Fibroblast of skin of right quadriceps (primary cell): ENCODE measurements at regions not wholly inside any gene's neighbourhood (a gene's known extent, or its start where the extent isn't known, plus 50 kb on each side); places are given as distances from the start of the nearest gene placed in this dataset.
"Not testable (repeated sequence)": the region's sequence is repeated elsewhere in the genome, so short reads cannot be mapped to it uniquely, and the experiment has no call there.

Source experiments
- DNase-seq: peaks from one replicate; pipeline ENCODE4 v3.0.0-alpha.2; 2013

GRCh38 chr9:71268871-71269635 is 147.6 kb upstream of the TRPM3 start:
- DNase-seq = no peak

- no peak for DNase-seq
Measured at GRCh38 chr9:71263451-71263850, 142.0 kb upstream of the TRPM3 start.

DNA sequence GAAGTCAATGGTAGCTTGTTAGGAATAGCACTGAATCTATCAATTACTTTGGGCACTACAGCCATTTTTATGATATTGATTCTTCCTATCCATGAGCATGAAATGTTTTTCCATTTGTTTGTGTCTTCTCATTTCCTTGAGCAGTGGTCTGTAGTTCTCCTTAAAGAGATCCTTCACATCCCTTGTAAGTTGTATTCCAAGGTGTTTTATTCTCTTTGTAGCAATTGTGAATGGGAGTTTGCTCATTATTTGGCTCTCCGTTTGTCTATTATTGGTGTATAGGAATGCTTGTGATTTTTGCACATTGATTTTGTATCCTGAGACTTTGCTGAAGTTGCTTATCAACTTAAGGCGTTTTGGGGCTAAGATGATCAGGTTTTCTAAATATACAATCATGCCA is 139.0 kb upstream of the TRPM3 start:
- not testable (repeated sequence) for DNase-seq

- DNase-seq = no peak
Measured at GRCh38 chr9:71254592-71255277, 133.3 kb upstream of the TRPM3 start.

DNA sequence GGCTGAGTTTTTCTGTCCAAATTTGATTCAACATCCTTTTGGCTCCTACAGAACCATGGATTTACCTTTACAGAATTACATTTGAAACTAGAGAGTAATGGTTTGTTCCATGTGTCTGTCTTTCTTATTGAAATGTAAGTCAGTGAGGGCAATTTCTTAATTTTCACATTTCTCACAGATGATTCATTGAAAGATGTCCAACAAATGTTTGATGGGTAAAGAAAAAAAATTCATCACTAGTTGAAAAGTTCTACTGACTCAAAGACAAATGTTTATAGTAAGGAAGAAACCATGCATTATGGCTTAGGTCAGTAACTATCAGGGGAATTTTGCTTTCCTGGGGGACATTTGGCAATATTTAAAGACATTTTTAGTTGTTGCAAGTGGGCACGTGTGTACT is 131.6 kb upstream of the TRPM3 start:
- DNase-seq = peak; percentile 31

DNA sequence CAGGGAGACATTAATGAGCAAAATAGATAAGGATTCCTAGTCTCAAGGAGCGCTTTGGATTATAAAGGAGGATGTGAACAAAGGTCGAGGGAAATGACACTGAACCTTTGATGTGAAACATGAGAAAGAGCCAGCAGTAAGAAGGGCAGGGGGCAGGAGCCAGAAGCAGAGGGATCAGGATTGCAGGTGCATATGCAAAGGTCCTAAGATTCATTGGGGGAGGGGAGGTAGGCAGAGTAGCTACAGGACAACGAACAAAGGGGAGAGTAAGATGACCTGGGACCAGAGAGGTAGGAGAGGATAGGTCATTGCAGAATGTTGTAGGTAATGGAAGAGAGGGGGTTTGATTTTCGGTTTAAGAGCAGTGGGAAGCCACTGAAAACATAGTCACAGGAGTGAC is 129.2 kb upstream of the TRPM3 start:
- no peak for DNase-seq

- DNase-seq = peak; percentile 62
Measured at GRCh38 chr9:71249729-71250317, 128.4 kb upstream of the TRPM3 start.

- DNase-seq = no peak
Measured at GRCh38 chr9:71245651-71246050, 124.2 kb upstream of the TRPM3 start.

GRCh38 chr9:71243951-71244350 is 122.5 kb upstream of the TRPM3 start:
- no peak for DNase-seq

- DNase-seq = no peak
Measured at GRCh38 chr9:71242081-71242480, 120.7 kb upstream of the TRPM3 start.

- DNase-seq = no peak
Measured at GRCh38 chr9:71237051-71237450, 115.6 kb upstream of the TRPM3 start.

GRCh38 chr9:71233646-71234045 is 112.2 kb upstream of the TRPM3 start:
- DNase-seq = no peak

DNA sequence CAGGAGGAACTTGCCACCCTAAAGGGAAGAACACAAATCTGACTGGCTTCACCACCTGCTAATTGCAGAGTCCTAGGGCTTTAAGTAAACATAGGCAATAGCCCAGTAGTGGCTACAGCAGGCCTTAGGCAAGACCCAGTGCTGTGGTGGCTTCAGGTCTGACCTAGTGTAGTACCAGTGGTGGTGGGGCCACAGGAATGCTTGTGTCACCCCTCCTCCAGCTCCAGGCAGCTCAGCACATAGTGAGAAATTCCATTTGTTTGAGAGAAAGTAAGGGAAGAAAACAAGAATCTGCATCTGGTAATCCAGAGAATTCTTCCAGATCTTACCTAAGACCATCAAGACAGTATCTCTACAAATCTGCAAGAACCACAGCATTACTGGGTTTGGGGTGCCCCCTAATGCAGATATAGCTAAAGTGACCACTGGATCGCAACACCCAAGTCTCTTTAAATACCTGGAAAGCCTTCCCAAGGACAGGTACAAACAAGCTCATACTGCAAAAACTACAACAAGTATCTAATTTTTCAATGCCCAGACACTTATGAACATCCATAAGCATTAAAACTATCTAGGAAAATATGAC is 102.6 kb upstream of the TRPM3 start:
- peak; percentile 14 for DNase-seq

DNA sequence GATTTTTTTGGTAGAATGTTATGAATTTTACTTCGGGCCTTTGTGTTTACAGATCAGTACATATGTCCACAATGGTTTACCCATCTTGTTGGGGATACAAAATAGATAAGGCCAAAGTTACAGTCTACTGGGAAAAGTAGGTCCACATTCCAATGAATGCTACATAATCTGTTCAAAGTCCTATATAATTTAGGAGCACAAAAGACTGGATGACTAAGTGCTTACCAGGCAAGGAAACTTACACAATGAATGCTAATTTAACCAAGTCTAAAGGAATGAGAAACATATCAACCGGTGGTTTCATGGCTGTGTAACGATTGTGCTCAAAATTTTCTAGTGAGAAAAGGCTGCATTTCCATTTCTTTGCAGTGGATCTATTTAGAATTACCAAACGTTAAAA is 97.4 kb upstream of the TRPM3 start:
- no peak for DNase-seq

DNA sequence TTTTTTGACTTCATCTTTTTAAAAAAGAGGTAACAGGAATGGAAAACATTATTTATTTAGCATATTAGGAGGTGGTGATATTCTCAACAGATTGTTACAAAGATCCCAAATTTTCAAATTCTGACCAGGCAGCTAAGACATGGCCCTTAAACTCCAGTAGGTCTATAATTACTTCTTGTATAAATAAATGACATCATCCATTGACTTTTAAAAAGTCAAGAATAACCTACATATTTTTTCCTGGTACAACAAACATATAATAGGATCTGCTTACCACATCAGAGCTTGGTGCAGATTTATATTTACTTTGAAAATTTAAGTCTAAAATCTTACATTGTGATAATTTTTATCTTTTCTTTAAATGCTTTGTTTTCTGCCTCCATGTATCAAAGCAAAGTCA is 92.2 kb upstream of the TRPM3 start:
- no peak for DNase-seq

DNA sequence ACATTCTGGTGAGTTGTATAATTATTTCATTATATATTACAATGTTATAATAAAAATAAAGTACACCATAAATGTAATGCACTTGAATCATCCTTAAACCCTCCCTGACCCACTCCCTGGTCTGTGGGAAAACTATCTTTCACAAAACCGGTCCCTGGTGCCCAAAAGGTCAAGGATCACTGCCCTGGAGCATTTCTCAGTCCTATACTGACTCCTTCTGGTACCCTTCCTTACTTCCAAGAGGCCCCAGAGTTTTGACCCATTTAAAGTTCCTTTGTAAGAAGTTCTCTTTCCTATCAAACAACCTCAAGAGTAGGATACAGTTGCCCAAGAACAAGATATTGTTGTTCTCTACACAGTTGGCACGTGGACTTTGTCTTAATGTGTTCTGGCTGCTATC is 88.9 kb upstream of the TRPM3 start:
- no peak for DNase-seq

DNA sequence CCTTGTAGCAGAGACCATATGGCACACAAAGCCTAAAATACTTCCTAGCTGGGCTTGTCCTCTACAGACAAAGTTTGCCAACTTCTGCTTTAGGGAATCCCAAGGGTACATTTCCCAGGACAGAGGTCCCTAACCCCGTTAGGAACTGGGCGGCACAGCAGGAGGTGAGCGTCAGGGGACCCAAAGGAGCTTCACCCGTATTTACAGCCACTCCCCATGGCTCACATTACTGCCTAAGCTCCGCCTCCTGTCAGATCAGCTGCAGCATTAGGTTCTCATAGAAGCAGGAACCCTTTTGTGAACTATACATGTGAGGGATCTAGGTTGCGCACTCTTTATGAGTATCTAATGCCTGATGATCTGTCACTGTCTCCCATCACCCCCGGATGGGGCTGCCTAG is 88.5 kb upstream of the TRPM3 start:
- DNase-seq = no peak

- no peak for DNase-seq
Measured at GRCh38 chr9:71202931-71203330, 81.5 kb upstream of the TRPM3 start.

- DNase-seq = no peak
Measured at GRCh38 chr9:71191708-71192107, 70.3 kb upstream of the TRPM3 start.

DNA sequence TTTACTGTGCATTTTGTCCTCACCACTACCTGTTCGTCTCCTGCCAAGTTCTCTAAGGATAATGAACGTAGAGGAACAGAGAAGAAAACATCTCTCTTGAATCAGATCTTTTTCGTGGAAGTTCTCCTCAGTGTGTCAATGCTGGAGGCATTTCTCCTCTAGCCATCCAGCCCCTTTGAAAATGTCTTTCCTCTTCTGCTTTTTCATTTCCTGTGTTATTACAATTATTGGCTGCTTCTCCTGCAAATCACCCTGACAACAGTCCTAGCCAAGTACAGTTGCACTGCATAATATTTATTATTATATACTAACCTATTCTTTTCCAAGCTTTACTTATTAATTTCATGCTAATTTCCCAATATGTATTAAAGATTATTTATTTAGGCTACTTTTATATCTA is 61.8 kb upstream of the TRPM3 start:
- DNase-seq = no peak

GRCh38 chr9:71179183-71179582 is 57.8 kb upstream of the TRPM3 start:
- DNase-seq = no peak

DNA sequence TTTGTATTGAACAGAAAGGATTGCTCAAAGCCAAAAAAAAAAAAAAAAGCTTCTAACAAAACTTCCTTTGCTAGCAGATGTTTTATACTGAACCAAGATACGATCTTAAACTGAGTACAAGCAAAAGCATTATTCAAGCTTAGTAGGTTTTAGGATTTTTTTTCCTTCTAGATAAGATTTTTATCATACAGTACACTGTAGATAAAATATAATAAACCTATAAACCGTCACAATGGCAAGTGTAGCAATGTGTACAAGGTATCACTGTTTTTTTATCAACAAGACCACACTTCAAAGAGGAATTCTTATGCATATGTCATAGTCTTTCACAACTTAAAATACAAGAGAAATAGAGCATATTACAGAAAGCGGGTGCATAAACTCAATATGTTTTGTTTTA is 56.5 kb upstream of the TRPM3 start:
- no peak for DNase-seq

DNA sequence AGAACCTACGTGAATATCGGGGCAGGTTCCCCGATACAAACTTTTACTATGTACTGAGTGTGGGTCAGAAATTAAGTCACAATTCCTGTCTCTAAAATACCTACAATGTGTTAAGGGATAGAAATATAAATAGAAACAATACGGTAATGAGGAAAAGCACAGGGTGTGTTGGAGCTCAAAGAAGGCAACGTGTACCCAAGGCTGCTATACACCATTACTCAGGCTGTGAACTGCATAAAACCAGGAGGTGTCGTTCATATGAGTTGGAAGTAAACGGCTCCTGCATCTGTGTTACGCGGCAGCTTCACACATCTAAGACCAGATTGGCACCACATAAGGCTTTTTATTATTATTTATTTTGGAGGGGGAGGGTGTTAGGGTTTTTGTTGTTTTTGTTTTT is 50.1 kb upstream of the TRPM3 start:
- no peak for DNase-seq
